ENCODE measurements at regions not wholly inside any gene's neighbourhood (a gene's known extent, or its start where the extent isn't known, plus 50 kb on each side); places are given as distances from the start of the nearest gene placed in this dataset.

DNA sequence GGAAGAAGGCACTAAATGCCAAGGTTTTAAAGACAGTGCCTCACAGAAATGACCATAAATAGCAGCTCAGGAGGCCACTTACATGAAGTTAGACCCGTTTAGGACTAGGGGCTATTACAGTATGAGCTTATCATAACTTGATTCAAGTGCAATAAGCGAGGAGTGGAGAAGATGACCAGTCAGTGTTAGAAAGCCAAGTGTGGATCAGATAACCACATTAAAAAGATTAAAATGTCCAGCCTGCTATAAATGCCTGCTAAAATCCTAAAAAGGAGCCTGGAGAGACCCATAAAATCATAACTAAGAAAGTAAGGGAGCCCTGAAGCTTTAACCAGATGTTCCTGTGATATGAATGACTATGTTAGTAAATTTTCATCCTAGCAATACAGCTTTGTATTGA, 117.5 kb upstream of the ZNF521 start:
- no peak for DNase-seq

DNA sequence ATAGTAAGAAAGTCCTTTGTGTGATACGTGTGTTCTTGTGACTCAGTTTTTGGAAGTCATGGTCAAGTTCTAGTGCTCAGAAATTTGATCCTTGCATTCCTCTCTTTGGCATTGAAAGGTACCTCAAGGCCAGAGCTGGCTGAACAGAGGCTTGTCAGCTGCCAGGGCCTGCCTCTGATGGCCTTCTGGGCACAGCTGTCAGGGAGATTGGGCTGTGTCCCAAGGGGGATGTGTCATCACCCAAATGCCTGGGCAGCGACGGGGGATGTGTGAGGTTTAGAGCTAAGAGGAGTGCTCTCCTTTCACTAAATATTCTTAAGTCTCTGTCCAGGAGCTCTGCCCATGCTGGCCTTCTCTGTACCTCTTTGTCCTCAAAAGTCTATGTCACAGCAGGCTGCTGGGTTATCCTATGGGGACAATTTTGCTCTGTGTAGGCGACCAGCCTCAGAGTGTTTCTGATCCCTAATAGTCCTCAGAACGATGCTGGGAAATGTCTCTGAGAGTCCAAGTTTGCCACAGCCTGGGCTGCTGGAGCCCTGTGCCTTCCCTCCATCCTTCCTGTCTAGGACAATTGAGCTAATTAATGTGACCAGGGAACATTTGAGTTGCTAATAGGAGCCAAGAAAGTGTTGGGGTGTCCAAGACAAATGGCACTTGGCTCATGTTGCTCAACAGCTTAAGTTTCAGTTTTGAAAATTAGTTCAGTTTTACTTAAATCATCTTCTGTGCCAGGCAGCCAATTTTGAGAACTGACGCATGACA, 115.4 kb upstream of the ZNF521 start:
- DNase-seq = no peak

DNA sequence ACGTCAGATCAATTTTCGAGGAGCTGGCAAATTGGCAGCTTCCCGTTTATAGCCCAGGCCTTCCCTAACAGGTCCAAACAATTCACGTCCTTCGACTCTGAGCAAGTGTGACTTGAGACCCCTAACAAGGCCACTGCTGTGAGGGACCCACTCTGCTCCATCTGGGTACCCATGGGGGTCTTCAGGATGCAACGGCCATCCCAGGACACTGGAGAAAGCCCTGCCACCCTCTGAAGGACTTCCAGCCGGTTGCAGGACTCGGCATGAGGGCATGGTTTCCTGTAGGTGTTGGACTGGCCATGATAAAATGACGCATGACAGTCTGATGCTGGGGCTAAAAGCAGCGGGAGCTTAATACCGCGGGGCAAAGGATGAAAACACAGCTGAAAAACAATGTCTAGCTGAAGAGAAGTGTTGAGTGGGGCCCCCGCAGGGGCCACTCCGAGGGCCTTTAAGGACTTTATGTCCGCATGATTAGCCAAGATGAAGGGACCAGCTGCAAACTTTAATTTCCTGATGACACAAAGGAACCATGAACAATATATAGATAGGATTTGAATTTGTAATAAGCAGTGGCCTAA, 113.3 kb upstream of the ZNF521 start:
- DNase-seq = no peak

DNA sequence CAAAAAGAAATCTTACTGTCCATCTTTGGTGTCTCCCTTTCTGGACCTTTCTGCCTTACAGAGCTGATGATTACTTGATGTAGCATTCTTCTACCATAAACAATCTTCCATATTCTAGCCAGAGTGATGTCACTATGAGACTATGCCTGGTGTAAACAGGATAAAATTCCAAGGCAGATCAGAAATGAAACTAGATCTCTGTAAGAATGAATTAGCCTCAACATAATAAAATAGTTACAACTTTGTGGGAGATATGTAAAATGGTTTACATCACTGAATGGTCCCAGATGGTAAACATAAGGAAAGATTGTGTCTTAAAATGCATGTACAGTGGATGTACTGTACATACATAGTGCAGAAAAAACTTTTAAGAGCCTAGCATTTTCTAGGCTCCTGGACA, 112.3 kb upstream of the ZNF521 start:
- DNase-seq = no peak

DNA sequence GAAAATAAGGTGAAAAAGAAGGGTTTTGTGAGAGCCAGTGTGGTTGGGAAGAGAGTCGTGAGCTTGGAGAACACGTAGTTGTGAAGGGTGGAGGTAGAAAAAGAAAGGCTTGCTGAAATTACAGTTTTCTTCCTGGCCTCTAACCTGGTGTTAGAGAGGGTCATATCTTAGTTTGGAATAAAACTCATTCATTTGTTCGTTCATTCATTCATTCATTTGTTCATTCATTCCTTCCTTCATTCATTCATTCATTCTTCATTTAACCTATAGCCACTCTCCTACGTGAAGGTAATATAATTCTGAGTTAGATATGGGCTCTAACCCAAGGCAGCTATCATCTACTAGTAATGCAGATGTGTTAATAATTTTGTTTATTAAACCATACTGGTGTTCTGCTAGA, 111.8 kb upstream of the ZNF521 start:
- DNase-seq = no peak

DNA sequence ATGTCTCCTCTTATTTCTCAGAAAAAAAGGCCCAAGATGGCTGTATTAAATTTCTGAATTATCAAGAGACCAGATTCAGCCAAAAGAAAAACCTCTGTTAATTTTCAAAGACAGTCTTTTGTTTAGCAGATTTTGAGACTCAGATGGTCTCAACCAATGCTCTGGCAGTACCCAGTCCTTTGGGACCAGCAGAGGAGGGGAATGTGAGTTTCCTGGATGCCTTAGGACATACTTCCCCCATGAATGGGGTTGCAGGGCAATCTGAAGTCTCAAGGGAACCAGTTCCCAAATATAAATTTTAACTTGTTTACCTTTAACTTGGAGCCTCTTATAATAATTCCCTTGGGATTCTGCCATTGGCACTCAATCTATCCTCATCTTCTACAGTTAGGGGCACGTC, 107.8 kb upstream of the ZNF521 start:
- DNase-seq = no peak

DNA sequence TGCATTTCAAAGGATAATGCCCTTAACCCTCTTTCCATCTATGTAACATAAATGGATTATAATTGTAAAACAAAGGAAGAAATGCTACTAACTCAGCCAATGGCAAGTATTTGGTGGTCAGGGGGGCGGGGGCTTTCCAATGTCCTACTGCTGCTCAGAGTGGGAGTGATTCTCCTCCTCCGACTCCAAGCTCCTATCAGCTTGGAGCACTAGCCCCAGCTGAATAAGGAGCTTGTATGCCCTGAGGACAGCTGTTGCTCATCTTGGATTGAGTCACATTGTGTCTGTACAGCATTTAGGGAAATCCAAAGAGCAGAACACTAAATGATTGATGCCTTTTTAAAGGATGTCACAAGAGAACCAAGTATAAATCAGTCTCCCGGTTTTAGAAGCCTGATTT, 105.6 kb upstream of the ZNF521 start:
- no peak for DNase-seq

DNA sequence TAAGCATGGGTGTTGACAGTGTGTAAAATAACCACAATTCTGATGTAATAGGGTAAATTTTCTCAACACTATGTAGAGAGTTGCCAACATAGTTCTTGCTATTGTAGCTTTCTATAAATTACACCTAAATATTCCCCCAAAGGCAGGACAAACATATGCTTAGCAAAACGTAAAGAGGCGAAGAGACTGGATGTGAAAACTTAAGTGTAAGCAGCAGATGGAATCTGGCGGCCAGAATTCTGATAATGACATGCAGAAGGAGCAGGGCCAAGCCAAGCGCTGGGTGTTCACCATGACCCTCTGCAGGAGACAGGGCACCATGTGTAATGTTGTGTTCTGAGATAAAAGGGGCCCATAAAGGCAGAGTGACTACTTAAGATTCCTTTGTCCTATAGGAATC, 105.2 kb upstream of the ZNF521 start:
- DNase-seq = no peak

DNA sequence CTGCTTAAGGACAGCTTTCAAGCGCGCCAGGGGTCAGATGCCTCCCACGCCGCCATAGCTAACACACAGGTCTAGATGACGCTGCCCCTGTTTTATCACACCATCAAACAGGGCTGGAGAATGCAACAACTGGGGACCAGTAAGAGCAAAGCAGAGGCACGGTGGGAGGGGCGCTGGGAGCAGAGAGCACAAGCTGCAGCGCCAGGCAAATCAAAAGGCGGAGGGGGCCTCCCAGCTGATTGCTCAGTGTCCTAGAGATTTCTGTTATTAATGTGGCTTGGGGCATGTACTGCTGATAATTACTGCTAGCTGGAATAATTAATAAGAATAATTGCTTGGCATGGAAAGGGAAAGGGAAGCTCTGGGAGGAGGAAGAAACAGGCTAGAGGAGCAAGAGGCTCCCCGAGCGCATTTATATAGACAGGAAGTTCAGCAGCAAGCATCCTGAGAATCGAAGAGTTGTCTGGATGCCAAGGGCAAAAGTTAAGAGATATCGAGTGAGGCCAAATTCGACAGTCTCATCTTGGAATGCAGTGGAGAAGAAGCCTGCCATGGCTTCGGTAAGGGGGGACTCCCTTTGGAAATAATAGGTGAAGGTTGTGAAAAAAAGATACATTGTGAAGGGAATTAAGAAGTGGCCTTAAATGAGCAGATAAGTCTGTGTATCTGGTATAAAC, 104.5 kb upstream of the ZNF521 start:
- no peak for DNase-seq

DNA sequence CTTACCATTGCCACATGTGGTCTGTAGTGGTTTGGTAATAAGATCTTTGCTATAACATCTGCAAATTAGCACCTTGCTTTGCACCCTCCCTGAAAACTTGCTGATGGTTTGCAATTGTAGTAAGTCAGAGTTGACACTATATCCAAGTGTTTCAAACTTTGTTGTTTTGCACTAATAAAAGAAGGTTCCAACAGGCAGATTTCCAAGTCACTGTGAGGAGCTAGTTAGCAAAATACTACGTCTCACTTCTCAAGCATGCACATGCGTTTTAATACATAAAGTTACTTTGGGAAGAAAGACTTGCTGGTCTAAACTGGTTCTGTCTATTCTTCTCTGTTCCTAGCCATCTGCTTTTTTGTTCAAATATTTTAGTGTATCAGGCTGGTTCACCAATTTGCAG, 103.7 kb upstream of the ZNF521 start:
- DNase-seq = no peak

DNA sequence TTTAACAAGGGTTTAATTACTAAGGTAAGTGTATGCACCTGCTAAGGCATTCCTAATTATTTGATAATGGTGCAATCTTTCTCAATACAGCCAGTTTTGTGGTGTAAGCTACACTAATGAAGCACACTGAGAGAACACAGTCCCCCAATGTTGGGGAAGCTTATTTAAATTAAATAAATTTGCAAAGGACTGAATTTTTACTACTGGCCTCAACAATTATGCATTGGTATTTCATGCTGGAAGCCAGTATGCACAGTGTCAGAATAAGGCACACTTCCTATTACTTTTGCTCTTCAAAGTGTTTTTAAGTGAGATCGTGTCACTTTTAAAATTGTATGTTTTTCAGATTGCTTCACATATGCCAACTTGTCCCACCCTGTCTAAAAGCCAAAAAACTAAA, 103.2 kb upstream of the ZNF521 start:
- DNase-seq = no peak

DNA sequence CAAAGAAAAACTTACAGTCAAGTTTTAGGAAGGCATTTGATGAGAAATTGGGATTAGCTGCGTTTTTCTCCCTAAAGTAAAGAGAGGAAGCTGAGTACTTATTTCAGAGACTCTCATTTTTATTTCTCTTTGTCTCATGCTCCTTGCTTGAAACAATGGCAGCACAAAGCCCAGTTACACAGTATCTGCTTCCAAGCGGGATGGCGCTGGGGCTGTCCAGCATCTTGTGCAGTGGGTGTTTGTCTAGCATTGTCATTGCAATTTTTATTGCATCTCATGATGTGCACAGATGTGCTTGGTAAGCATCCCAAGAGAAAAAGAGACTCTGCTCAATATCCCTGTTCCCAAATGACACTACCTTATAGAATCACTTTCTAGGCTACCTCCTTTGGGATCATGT, 102.8 kb upstream of the ZNF521 start:
- no peak for DNase-seq

DNA sequence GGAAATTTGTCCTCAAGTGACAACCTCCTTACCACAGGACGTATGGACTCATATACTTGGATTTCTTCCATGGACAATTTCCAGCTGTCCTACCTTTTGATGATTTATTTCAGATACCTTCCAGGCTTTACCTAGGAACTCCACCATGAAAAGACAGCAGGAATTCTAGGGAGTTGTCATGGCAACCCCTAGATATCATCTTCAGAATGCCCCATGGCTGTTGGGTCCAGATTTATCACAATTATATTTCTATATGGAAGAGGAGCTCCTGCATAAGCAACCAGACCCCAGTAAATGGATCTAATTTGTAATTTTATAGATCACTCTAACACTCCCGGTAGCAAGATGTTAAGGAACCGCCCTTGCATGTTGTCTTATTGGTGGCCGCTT, 102.3 kb upstream of the ZNF521 start:
- DNase-seq = no peak

DNA sequence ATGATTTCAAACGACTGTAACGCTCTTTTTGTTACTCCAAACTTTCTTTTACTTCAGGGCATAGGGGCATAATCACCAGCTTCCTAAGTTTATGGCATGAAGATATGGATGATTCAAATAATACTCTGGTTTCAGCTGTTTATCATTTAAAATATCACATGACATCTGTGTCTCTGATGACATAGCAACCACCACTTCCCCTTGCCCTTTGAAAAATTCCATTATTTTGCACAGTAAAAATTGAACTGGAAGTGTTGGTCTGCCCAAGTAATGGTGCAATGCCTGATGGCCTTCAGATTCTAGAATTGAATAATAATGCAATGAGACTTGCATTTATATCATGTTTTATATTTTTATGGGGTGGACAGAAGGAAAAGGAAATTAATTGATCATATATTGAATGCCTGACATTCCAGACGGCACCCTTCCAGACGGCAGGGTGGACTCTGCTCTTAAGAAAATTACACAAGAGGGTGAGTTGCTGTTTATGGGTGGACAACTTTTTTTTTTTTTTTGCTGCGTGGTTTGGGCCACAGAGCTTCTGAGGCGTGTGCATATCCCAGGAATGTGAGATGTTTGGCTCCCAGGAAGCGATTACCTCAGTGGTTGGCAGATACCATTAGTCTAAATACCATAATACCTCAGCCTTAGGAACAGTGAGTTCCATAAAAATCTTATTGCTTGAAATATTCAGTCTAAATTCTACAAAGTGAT, 101.7 kb upstream of the ZNF521 start:
- DNase-seq = no peak

DNA sequence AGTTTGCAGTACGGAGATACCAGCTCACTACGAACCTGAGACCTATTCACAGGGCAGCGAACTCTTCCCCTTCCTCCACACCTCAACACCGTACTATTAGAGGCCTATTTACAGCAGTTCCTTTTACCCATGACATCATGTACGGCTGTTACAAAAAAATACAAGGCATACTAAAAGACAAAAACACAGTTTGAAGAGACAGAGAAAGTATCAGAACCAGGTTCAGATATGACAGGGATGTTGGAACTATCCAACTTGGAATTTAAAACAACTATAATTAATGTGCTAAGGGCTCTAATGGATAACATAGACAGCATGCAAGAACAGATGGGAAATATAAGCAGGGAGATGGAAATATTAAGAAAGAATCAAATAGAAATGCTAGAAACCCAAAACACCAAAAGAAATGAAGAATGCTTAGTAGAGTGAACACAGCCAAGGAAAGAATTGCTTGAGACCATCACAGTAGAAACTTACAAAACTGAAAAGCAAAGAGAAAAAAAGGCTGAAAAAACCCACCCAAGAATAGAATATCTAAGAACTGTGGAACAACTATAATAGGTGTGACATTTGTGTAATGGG, 99.2 kb upstream of the ZNF521 start:
- no peak for DNase-seq

DNA sequence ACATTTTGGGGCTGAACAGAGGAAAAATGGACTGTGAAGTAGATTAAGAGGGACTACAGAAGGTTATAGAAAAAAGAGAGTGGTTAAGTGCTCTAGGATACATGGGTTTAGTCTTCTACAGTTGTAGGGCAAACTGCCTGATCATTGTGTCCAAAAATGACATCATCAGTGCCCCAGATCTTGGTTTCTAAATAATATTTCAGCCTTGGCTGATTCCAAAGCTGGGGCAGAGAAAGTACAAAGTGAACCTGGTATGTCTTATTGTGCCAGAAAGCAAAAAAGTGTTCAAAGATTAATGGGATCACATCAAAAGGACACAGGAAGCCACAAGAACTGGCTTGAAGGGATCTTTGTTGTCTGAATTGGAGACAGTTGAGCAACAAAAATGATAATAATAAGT, 97.1 kb upstream of the ZNF521 start:
- DNase-seq = no peak

DNA sequence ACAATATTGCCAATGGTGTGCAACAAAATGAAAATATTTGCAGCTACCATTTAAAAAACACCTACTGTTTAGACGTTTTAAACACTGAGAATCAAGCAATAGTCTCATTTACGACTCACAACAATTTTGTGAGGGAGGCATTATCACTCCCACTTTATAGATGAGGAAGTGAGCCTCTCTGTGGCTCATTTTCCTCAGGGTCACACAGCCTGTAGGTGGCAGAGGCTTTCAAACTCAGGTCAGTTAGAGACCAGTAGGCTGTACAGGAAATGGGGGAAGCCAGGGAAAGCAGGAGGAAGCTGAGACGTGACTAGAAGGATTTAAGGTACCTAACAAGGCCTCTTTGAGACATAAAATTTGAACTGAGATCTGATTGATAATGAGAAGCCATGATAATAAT, 95.0 kb upstream of the ZNF521 start:
- DNase-seq = no peak

DNA sequence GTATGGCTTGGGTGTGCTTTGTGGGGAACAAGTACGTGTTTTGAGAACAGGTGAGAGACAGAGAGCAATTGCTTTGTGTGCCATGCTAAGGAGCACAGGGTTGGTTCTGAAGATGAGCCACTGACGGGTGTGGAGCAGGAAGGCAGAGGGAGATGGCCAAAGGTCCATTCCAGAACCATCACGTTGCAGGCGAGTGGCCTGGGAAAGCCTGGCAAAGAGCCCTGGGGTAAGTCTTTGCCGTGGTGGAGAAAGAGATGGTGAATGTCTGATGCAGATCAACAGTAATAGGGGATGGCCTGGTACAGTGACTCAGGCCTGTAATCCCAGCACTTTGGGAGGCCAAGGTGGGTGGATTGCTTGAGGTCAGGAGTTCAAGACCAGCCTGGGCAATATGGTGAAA, 93.5 kb upstream of the ZNF521 start:
- DNase-seq = no peak

DNA sequence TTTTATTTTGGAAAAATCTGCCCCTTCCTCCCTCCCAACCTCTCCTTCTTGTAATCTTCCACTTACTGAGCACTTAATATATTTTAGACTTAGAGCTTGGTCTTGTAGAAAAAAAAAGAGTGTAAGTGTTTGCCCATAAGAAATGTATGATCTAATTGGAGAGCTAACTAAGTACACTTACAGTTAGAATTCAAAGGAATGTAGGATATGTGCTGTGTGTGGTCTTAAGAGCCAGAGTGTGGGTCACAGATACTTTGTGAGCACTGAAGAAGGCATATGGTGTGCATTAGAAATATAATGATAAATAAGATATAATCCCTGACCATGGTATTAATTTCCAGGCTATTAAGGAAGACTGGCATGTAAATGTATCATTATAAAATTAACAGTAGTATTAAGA, 91.8 kb upstream of the ZNF521 start:
- no peak for DNase-seq

DNA sequence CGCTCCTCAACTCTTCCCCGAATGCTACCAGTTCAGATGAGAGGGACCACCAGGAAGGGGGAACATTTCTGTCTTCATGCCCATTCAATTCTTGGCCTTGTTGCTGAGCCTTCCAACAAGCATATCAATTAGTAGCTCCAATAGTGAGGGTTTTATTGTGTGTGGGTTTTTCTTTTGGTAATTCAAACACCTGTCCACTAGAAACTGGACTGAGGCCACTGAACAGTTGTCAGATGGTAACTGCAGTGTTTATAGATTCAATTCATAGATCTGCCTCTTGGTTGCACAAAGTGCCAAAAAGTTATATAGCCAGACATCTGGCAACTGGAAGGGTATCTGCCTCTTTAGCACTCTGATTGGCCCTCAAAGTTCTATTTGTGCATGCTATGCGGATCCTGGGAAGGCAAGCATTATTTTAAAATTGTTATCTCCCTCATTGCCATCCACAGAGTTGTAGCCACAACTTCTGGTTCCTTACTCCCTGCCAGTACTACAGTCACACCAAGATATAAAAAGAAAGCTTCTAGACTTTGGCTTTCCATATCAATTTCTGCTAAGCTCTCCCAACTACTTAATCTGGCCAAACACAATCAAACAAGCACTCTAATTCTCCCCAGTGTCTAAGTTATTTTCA, 83.3 kb upstream of the ZNF521 start:
- no peak for DNase-seq

DNA sequence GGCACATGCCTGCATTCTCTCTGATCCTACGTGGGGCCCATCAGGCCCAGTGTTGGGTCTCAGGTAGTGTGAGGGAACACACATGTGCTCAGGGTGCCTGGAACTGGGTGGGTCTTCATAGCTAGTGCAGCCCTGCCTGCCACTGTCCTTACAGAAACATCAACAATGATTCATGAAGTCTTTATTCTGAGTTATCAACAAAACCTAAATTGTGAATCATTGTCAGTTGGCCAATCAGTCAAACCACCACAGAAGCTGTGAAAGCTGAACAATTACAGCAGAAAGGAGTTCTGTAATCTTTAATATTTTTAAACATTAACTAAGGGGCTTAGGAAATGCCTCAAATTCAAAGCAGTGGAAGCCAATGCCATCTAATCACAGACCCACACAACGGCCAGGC, 82.8 kb upstream of the ZNF521 start:
- no peak for DNase-seq

DNA sequence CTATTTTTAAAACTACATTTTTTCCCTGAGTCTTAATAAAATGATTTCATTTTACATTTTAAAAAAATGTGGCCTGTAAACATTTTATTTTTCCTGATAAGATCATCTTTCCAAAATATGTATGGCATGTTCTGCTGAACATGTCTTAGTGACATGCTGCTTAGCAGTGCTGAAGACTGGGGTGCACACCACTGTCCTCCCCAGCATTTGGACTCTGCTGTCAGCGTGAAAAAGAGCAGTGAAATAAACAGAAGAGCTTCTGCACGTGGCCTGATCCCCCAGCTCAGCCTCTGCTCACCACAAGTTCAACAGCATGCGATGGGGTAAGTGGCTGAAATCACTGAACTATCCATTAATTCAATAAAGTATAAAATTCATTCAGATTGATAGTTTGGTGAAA, 81.6 kb upstream of the ZNF521 start:
- DNase-seq = no peak

DNA sequence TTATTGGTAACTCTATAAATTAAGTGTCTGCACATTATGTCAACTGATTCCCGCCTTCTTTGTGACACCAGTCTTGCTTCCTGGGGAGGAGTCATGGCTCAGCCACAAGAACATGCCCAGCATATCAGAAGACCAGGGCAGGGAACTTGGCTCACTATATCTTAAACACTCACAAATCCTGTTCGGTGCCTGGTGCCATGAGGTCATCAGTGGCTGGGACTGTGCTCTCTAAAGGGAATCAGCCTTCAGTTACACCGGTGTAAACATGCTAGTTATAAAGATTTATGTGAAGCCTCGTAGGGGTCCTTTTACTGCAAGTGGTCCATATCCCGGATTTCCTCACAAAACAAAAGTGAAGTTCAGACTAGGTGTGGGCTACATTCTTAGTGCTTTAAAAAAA, 73.1 kb upstream of the ZNF521 start:
- no peak for DNase-seq
